ENCODE measurements at regions not wholly inside any gene's neighbourhood (a gene's known extent, or its start where the extent isn't known, plus 50 kb on each side); places are given as distances from the start of the nearest gene placed in this dataset.

GRCh38 chr1:30250338-30250983 is 472.9 kb downstream of the MATN1 start:
- Histone ChIP-seq H3K27ac (ENCODE audit: low read depth, low read length) (no peak overlapping the region), H3K27me3 (ENCODE audit: control insufficient read depth, low read length) (no peaks in the 10 kb centered on the region), H3K4me3 (ENCODE audit: low read length) (no peak overlapping the region), H3K36me3 (ENCODE audit: control insufficient read depth, low read length) (no peaks in the 10 kb centered on the region), H4K20me1 (ENCODE audit: control insufficient read depth, insufficient read depth, low read depth, low read length) (no peaks in the 10 kb centered on the region), H3K9me3 (ENCODE audit: control insufficient read depth, insufficient read depth, low read length) (no peaks in the 10 kb centered on the region), H3F3A (ENCODE audit: control insufficient read depth, insufficient read depth) (no peaks in the 10 kb centered on the region), H3K4me1 (ENCODE audit: control insufficient read depth, low read length) (no peaks in the 10 kb centered on the region), H3K4me2 (ENCODE audit: low read length) (no peak overlapping the region), H3K79me2 (ENCODE audit: control insufficient read depth, low read length) (no peaks in the 10 kb centered on the region), H3K9me2 (replicated peaks; ENCODE audit: control insufficient read depth, low read length) (no peaks in the 10 kb centered on the region)
- TF ChIP-seq EZH2phosphoT487 (IDR thresholded peaks at IDR 0.05; ENCODE audit: borderline replicate concordance, low read length): no peak
- TF ChIP-seq, protein P1, sequence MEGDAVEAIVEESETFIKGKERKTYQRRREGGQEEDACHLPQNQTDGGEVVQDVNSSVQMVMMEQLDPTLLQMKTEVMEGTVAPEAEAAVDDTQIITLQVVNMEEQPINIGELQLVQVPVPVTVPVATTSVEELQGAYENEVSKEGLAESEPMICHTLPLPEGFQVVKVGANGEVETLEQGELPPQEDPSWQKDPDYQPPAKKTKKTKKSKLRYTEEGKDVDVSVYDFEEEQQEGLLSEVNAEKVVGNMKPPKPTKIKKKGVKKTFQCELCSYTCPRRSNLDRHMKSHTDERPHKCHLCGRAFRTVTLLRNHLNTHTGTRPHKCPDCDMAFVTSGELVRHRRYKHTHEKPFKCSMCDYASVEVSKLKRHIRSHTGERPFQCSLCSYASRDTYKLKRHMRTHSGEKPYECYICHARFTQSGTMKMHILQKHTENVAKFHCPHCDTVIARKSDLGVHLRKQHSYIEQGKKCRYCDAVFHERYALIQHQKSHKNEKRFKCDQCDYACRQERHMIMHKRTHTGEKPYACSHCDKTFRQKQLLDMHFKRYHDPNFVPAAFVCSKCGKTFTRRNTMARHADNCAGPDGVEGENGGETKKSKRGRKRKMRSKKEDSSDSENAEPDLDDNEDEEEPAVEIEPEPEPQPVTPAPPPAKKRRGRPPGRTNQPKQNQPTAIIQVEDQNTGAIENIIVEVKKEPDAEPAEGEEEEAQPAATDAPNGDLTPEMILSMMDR (IDR thresholded peaks at IDR 0.05; ENCODE audit: low read depth, low read length, poor library complexity, severe bottlenecking): no peak

- TF ChIP-seq EZH2phosphoT487 (IDR thresholded peaks at IDR 0.05; ENCODE audit: borderline replicate concordance, low read length): no peak
- TF ChIP-seq, protein P1 (IDR thresholded peaks at IDR 0.05; ENCODE audit: low read depth, low read length, poor library complexity, severe bottlenecking): no peak
- H4K20me1 ChIP-seq (ENCODE audit: control insufficient read depth, insufficient read depth, low read depth, low read length): no peaks in the 10 kb centered on the region
- no peaks in the 10 kb centered on the region for H3K36me3 ChIP-seq (ENCODE audit: control insufficient read depth, low read length)
- H3F3A ChIP-seq (ENCODE audit: control insufficient read depth, insufficient read depth): no peaks in the 10 kb centered on the region
- no peak overlapping the region for H3K4me3 ChIP-seq (ENCODE audit: low read length)
- H3K4me1 ChIP-seq (ENCODE audit: control insufficient read depth, low read length): no peaks in the 10 kb centered on the region
- no peak overlapping the region for H3K4me2 ChIP-seq (ENCODE audit: low read length)
- H3K27me3 ChIP-seq (ENCODE audit: control insufficient read depth, low read length): no peaks in the 10 kb centered on the region
- H3K9me2 ChIP-seq (replicated peaks; ENCODE audit: control insufficient read depth, low read length): no peaks in the 10 kb centered on the region
- H3K79me2 ChIP-seq (ENCODE audit: control insufficient read depth, low read length): no peaks in the 10 kb centered on the region
- no peaks in the 10 kb centered on the region for H3K9me3 ChIP-seq (ENCODE audit: control insufficient read depth, insufficient read depth, low read length)
- H3K27ac ChIP-seq (ENCODE audit: low read depth, low read length): no peak overlapping the region
These were observed 473.7 kb downstream of the MATN1 start for GRCh38 chr1:30249446-30250337.

GRCh38 chr1:30248774-30249173 is 474.6 kb downstream of the MATN1 start:
- Histone ChIP-seq H3K27ac (ENCODE audit: low read depth, low read length) (no peak overlapping the region), H3K36me3 (ENCODE audit: control insufficient read depth, low read length) (no peaks in the 10 kb centered on the region), H3K4me1 (ENCODE audit: control insufficient read depth, low read length) (no peaks in the 10 kb centered on the region), H3K9me3 (ENCODE audit: control insufficient read depth, insufficient read depth, low read length) (no peaks in the 10 kb centered on the region), H3K9me2 (replicated peaks; ENCODE audit: control insufficient read depth, low read length) (no peaks in the 10 kb centered on the region), H3K4me2 (ENCODE audit: low read length) (no peak overlapping the region), H3K79me2 (ENCODE audit: control insufficient read depth, low read length) (no peaks in the 10 kb centered on the region), H3K27me3 (ENCODE audit: control insufficient read depth, low read length) (no peaks in the 10 kb centered on the region; the same call in 1 of the 2 replicates), H3F3A (ENCODE audit: control insufficient read depth, insufficient read depth) (no peaks in the 10 kb centered on the region), H4K20me1 (ENCODE audit: control insufficient read depth, insufficient read depth, low read depth, low read length) (no peaks in the 10 kb centered on the region), H3K4me3 (ENCODE audit: low read length) (no peak overlapping the region)
- no peak for TF ChIP-seq EZH2phosphoT487 (IDR thresholded peaks at IDR 0.05; ENCODE audit: borderline replicate concordance, low read length)
- TF ChIP-seq, protein P1 (IDR thresholded peaks at IDR 0.05; ENCODE audit: low read depth, low read length, poor library complexity, severe bottlenecking): no peak
